ENCODE measurements at regions not wholly inside any gene's neighbourhood (a gene's known extent, or its start where the extent isn't known, plus 50 kb on each side); places are given as distances from the start of the nearest gene placed in this dataset.

DNA sequence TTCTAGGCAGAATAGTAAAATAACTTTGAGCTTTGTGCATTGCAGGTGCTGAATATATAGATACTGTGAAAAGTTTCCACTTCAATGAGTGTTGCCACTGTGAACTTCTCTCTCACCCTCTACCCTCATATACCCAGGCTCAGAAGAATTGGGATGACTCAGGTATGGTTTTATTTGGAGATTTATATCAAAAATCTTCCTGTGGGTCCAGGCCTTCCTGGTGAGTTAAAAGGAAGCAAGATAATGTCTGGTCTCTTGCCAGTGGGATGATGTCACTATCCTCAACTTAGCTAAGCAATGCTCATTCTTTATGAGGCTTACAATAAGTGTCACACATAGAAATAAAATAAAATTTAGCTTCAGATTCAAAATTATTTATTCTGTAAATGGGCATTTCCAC, 153.3 kb upstream of the TENT5D start:
- Mint-ChIP-seq H3K27me3 (ENCODE audit: low read depth, unreplicated experiment) (no peaks in the 10 kb centered on the region), H3K4me3 (ENCODE audit: unreplicated experiment) (no peak overlapping the region), H3K9me3 (ENCODE audit: unreplicated experiment) (no peaks in the 10 kb centered on the region), H3K4me1 (ENCODE audit: low read depth, unreplicated experiment) (no peaks in the 10 kb centered on the region), H3K27ac (ENCODE audit: unreplicated experiment) (no peak overlapping the region), H3K36me3 (ENCODE audit: low read depth, unreplicated experiment) (no peaks in the 10 kb centered on the region)
- Histone ChIP-seq H3K27ac (ENCODE audit: low read depth, low read length) (no peak overlapping the region), H3K9me3 (ENCODE audit: insufficient read depth, low read depth, low read length) (no peaks in the 10 kb centered on the region), H3K36me3 (ENCODE audit: insufficient read depth, low read length) (no peaks in the 10 kb centered on the region), H4K20me1 (ENCODE audit: insufficient read depth, low read length) (no peaks in the 10 kb centered on the region), H3K9ac (ENCODE audit: low read length) (no peak overlapping the region), H3K27me3 (ENCODE audit: insufficient read depth, low read length) (no peaks in the 10 kb centered on the region), H2AFZ (ENCODE audit: low read depth, low read length) (no peak overlapping the region), H3K79me2 (ENCODE audit: insufficient read depth, low read length) (no peaks in the 10 kb centered on the region), H3K4me1 (ENCODE audit: insufficient read depth, low read length) (no peaks in the 10 kb centered on the region), H3K4me2 (ENCODE audit: low read length) (no peak overlapping the region), H3K4me3 (ENCODE audit: insufficient read depth, low read depth, low read length) (no peak overlapping the region)
- FAIRE-seq, result no peak
- TF ChIP-seq EZH2 (IDR thresholded peaks at IDR 0.05; ENCODE audit: insufficient read depth, low read length), result no peak
- TF ChIP-seq, protein P1, sequence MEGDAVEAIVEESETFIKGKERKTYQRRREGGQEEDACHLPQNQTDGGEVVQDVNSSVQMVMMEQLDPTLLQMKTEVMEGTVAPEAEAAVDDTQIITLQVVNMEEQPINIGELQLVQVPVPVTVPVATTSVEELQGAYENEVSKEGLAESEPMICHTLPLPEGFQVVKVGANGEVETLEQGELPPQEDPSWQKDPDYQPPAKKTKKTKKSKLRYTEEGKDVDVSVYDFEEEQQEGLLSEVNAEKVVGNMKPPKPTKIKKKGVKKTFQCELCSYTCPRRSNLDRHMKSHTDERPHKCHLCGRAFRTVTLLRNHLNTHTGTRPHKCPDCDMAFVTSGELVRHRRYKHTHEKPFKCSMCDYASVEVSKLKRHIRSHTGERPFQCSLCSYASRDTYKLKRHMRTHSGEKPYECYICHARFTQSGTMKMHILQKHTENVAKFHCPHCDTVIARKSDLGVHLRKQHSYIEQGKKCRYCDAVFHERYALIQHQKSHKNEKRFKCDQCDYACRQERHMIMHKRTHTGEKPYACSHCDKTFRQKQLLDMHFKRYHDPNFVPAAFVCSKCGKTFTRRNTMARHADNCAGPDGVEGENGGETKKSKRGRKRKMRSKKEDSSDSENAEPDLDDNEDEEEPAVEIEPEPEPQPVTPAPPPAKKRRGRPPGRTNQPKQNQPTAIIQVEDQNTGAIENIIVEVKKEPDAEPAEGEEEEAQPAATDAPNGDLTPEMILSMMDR (IDR thresholded peaks at IDR 0.05; ENCODE audit: insufficient read depth, low read depth, low read length), result no peak
- no peak for DNase-seq (ENCODE audit: low read depth)

DNA sequence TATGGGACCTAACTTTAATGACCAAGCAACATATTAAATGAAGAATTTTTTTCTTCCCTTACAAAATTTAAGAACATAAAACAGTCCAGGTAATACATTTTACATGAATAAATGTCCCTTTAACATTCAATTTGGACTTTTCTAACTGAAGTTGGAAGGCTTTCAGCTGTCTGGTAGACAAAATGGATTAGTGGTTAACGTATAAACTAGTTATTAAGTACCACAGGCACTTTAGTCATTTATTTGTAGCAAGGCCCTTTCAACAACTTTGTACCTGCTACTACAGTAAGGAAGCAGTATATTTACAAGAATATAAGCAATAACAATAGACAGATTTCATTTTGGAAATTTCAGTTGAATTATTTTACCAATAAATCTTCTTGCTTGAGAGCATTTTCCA, 152.5 kb upstream of the TENT5D start:
- no peaks in the 10 kb centered on the region for H3K4me1 ChIP-seq (ENCODE audit: insufficient read depth, low read length)
- no peaks in the 10 kb centered on the region for H3K9me3 Mint-ChIP-seq (ENCODE audit: unreplicated experiment)
- no peak overlapping the region for H3K9ac ChIP-seq (ENCODE audit: low read length)
- no peaks in the 10 kb centered on the region for H3K9me3 ChIP-seq (ENCODE audit: insufficient read depth, low read depth, low read length)
- H3K27me3 ChIP-seq (ENCODE audit: insufficient read depth, low read length), result no peaks in the 10 kb centered on the region
- peak; percentile 93 for FAIRE-seq
- H3K4me3 ChIP-seq (ENCODE audit: insufficient read depth, low read depth, low read length), result no peak overlapping the region
- H3K4me3 Mint-ChIP-seq (ENCODE audit: unreplicated experiment), result no peak overlapping the region
- no peaks in the 10 kb centered on the region for H3K36me3 Mint-ChIP-seq (ENCODE audit: low read depth, unreplicated experiment)
- H3K79me2 ChIP-seq (ENCODE audit: insufficient read depth, low read length), result no peaks in the 10 kb centered on the region
- H4K20me1 ChIP-seq (ENCODE audit: insufficient read depth, low read length), result no peaks in the 10 kb centered on the region
- TF ChIP-seq EZH2 (IDR thresholded peaks at IDR 0.05; ENCODE audit: insufficient read depth, low read length), result no peak
- TF ChIP-seq, protein P1 (IDR thresholded peaks at IDR 0.05; ENCODE audit: insufficient read depth, low read depth, low read length), result no peak
- H3K4me2 ChIP-seq (ENCODE audit: low read length), result no peak overlapping the region
- no peak for DNase-seq (ENCODE audit: low read depth)
- H3K4me1 Mint-ChIP-seq (ENCODE audit: low read depth, unreplicated experiment), result no peaks in the 10 kb centered on the region
- no peak overlapping the region for H3K27ac ChIP-seq (ENCODE audit: low read depth, low read length)
- no peak overlapping the region for H2AFZ ChIP-seq (ENCODE audit: low read depth, low read length)
- no peaks in the 10 kb centered on the region for H3K36me3 ChIP-seq (ENCODE audit: insufficient read depth, low read length)
- no peaks in the 10 kb centered on the region for H3K27me3 Mint-ChIP-seq (ENCODE audit: low read depth, unreplicated experiment)
- no peak overlapping the region for H3K27ac Mint-ChIP-seq (ENCODE audit: unreplicated experiment)

DNA sequence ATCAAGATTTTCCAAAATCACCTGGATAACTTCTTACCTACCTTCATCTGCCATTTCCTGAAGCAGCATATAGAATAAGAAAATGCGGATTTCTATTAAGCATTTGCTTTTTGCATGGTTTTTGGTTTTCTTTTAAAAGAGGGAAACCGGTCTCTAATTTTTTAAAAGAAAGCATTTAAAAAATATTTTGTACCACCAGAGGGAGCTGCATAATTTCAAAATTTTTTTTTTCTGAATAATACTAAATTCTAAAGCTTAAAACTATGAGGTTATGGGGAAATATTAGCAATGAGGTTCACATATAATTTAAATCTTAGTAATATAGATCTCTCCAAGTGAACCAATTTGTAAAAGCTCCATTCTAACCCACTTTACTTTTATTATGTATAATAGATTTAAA, 137.7 kb upstream of the TENT5D start:
- Histone ChIP-seq H3K27me3 (ENCODE audit: insufficient read depth, low read length) (no peaks in the 10 kb centered on the region), H3K9me3 (ENCODE audit: insufficient read depth, low read depth, low read length) (no peaks in the 10 kb centered on the region), H4K20me1 (ENCODE audit: insufficient read depth, low read length) (no peaks in the 10 kb centered on the region), H2AFZ (ENCODE audit: low read depth, low read length) (no peak overlapping the region), H3K27ac (ENCODE audit: low read depth, low read length) (no peak overlapping the region), H3K79me2 (ENCODE audit: insufficient read depth, low read length) (no peaks in the 10 kb centered on the region), H3K4me2 (ENCODE audit: low read length) (no peak overlapping the region), H3K9ac (ENCODE audit: low read length) (no peak overlapping the region), H3K4me3 (ENCODE audit: insufficient read depth, low read depth, low read length) (no peak overlapping the region), H3K4me1 (ENCODE audit: insufficient read depth, low read length) (no peaks in the 10 kb centered on the region), H3K36me3 (ENCODE audit: insufficient read depth, low read length) (no peaks in the 10 kb centered on the region)
- FAIRE-seq (no peak), DNase-seq (ENCODE audit: low read depth) (no peak)
- no peak overlapping the region for H3K4me3 Mint-ChIP-seq (ENCODE audit: unreplicated experiment)
- H3K36me3 Mint-ChIP-seq (ENCODE audit: low read depth, unreplicated experiment), result no peaks in the 10 kb centered on the region
- H3K27ac Mint-ChIP-seq (ENCODE audit: unreplicated experiment), result no peak overlapping the region
- TF ChIP-seq EZH2 (IDR thresholded peaks at IDR 0.05; ENCODE audit: insufficient read depth, low read length), result no peak
- TF ChIP-seq, protein P1 (IDR thresholded peaks at IDR 0.05; ENCODE audit: insufficient read depth, low read depth, low read length), result no peak
- H3K4me1 Mint-ChIP-seq (ENCODE audit: low read depth, unreplicated experiment), result peaks cover 6% of the 10 kb centered on the region
- H3K27me3 Mint-ChIP-seq (ENCODE audit: low read depth, unreplicated experiment), result no peaks in the 10 kb centered on the region
- H3K9me3 Mint-ChIP-seq (ENCODE audit: unreplicated experiment), result peaks cover 3% of the 10 kb centered on the region
